GM23248 (cell line): ENCODE measurements at regions not wholly inside any gene's neighbourhood (a gene's known extent, or its start where the extent isn't known, plus 50 kb on each side); places are given as distances from the start of the nearest gene placed in this dataset.
A peak's percentile ranks its signal among the peaks of the same experiment; 100 is the strongest.

Source experiments
- DNase-seq: peaks from one replicate; pipeline ENCODE4 v3.0.0-alpha.2; 2015
- H2AFZ ChIP-seq: fragments of 200-600 bp; sonication (generic); 2 replicates; pipeline ENCODE4 v1.6.1; 2016; ENCODE audit warnings: antibody characterized with exemption
- H3F3A ChIP-seq: fragments of 200-600 bp; sonication (generic); 2 replicates; pipeline ENCODE4 v1.6.1; 2016; ENCODE audit warnings: mild to moderate bottlenecking, antibody characterized with exemption, mixed run types; ENCODE audit not compliant: insufficient read depth
- H3K27ac ChIP-seq: fragments of 200-600 bp; sonication (generic); 2 replicates; pipeline ENCODE4 v1.5.1; 2016; ENCODE audit warnings: mild to moderate bottlenecking
- H3K27me3 ChIP-seq: fragments of 200-600 bp; sonication (generic); replicated peaks from 2 replicates; pipeline ENCODE4 v1.6.1; 2016; ENCODE audit warnings: mild to moderate bottlenecking; ENCODE audit not compliant: insufficient read depth
- H3K36me3 ChIP-seq: fragments of 200-600 bp; sonication (generic); 2 replicates; pipeline ENCODE4 v1.6.1; 2016; ENCODE audit warnings: low read depth, mild to moderate bottlenecking
- H3K4me1 ChIP-seq: fragments of 200-600 bp; sonication (generic); 2 replicates; pipeline ENCODE4 v1.6.1; 2016; ENCODE audit warnings: mild to moderate bottlenecking; ENCODE audit not compliant: insufficient read depth
- H3K4me2 ChIP-seq: fragments of 200-600 bp; sonication (generic); one replicate; pipeline ENCODE4 v1.6.1; 2016; ENCODE audit warnings: mild to moderate bottlenecking; ENCODE audit not compliant: unreplicated experiment
- H3K4me3 ChIP-seq: fragments of 200-600 bp; sonication (generic); 2 replicates; pipeline ENCODE4 v1.5.1; 2016; ENCODE audit warnings: mild to moderate bottlenecking
- H3K79me2 ChIP-seq: fragments of 200-600 bp; sonication (generic); 2 replicates; pipeline ENCODE4 v1.6.1; 2016; ENCODE audit warnings: mild to moderate bottlenecking; ENCODE audit not compliant: insufficient read depth
- H3K9ac ChIP-seq: fragments of 200-600 bp; sonication (generic); 2 replicates; pipeline ENCODE4 v1.6.1; 2016; ENCODE audit warnings: mild to moderate bottlenecking
- H3K9me2 ChIP-seq: fragments of 200-600 bp; sonication (generic); 2 replicates; pipeline ENCODE4 v1.6.1; 2016; ENCODE audit warnings: mixed run types, mild to moderate bottlenecking, moderate library complexity; ENCODE audit not compliant: insufficient read depth
- H3K9me3 ChIP-seq: fragments of 200-600 bp; sonication (generic); one replicate; pipeline ENCODE4 v1.6.1; 2017; ENCODE audit warnings: low read depth
- H4K20me1 ChIP-seq: fragments of 200-600 bp; sonication (generic); 2 replicates; pipeline ENCODE4 v1.6.0; 2016; ENCODE audit not compliant: insufficient read depth
- EZH2 ChIP-seq: fragments of 200-600 bp; sonication (generic); IDR thresholded peaks from 2 replicates; pipeline ENCODE4 v1.6.1; 2018; ENCODE audit warnings: antibody characterized with exemption, mild to moderate bottlenecking; ENCODE audit not compliant: insufficient read depth, poor library complexity, severe bottlenecking
- EZH2phosphoT487 ChIP-seq: fragments of 200-600 bp; sonication (generic); IDR thresholded peaks from 2 replicates; pipeline ENCODE4 v1.6.1; 2018; ENCODE audit warnings: antibody characterized with exemption, moderate library complexity, mild to moderate bottlenecking, low read depth; ENCODE audit not compliant: insufficient read depth
- WGBS, 2 experiments: methylation state at CpG; one replicate each; pipeline ENCODE4 v1.1.6; 2015 to 2017; ENCODE audit warnings: low lambda C conversion rate in 2 of 2, low coverage in 1 of 2; ENCODE audit errors: missing lambda C conversion rate in 2 of 2; 5-methylcytosine and 5-hydroxymethylcytosine counted together
- in situ Hi-C: fragments of 300-500 bp; cut with MboI; formaldehyde crosslinking; loops from 2 replicates; pipeline ENCODE4 v1.15.0; 2020

- no peak overlapping the region for H3K27ac ChIP-seq
- no peak for TF ChIP-seq EZH2
- no peak for TF ChIP-seq EZH2phosphoT487
These were observed 467.5 kb upstream of the CT83 start for GRCh38 chrX:116930311-116930710.

GRCh38 chrX:116897526-116897925, 434.8 kb upstream of the CT83 start:
- Histone ChIP-seq H3K27ac (no peak overlapping the region), H3K4me2 (no peak overlapping the region), H3K27me3 (no peaks in the 10 kb centered on the region), H3K9me2 (no peaks in the 10 kb centered on the region), H4K20me1 (no peaks in the 10 kb centered on the region), H3K9me3 (no peaks in the 10 kb centered on the region), H3F3A (no peaks in the 10 kb centered on the region), H3K4me1 (no peaks in the 10 kb centered on the region), H3K4me3 (no peak overlapping the region), H3K79me2 (no peaks in the 10 kb centered on the region), H3K36me3 (no peaks in the 10 kb centered on the region), H2AFZ (no peak overlapping the region), H3K9ac (no peak overlapping the region)
- in situ Hi-C loops, result no loop called here
- TF ChIP-seq EZH2phosphoT487 (no peak), EZH2 (no peak)
- no peak for DNase-seq

More at GRCh38 chrX:116930311-116930710, 467.5 kb upstream of the CT83 start:
- no peaks in the 10 kb centered on the region for H4K20me1 ChIP-seq
- no peaks in the 10 kb centered on the region for H3K79me2 ChIP-seq
- no peak overlapping the region for H3K4me2 ChIP-seq
- no peaks in the 10 kb centered on the region for H3K27me3 ChIP-seq
- in situ Hi-C loops, result no loop called here
- no peaks in the 10 kb centered on the region for H3K4me1 ChIP-seq
- DNase-seq, result no peak
- H3K9me3 ChIP-seq, result no peaks in the 10 kb centered on the region
- WGBS, 2 experiments, result 3 to 12% methylated on average over 3 to 6 of the region's 6 CpGs
- no peak overlapping the region for H3K9ac ChIP-seq
- H3K36me3 ChIP-seq, result no peaks in the 10 kb centered on the region
- no peak overlapping the region for H2AFZ ChIP-seq
- no peaks in the 10 kb centered on the region for H3K9me2 ChIP-seq
- H3F3A ChIP-seq, result no peaks in the 10 kb centered on the region
- H3K4me3 ChIP-seq, result no peak overlapping the region

- H3F3A ChIP-seq, result no peaks in the 10 kb centered on the region
- 36% methylated on average over 1 of the region's 1 CpG; no CpG with 5 or more reads in 1 of the 2 experiments for WGBS, 2 experiments
- no peaks in the 10 kb centered on the region for H3K4me1 ChIP-seq
- H3K4me3 ChIP-seq, result no peak overlapping the region
- no peak overlapping the region for H3K4me2 ChIP-seq
- no peaks in the 10 kb centered on the region for H3K9me3 ChIP-seq
- in situ Hi-C loops, result no loop called here
- no peak overlapping the region for H3K9ac ChIP-seq
- no peak overlapping the region for H2AFZ ChIP-seq
- TF ChIP-seq EZH2phosphoT487, result no peak
- TF ChIP-seq EZH2, result no peak
- H3K36me3 ChIP-seq, result no peaks in the 10 kb centered on the region
- no peaks in the 10 kb centered on the region for H3K79me2 ChIP-seq
- DNase-seq, result no peak
- H4K20me1 ChIP-seq, result no peaks in the 10 kb centered on the region
- H3K9me2 ChIP-seq, result no peaks in the 10 kb centered on the region
- H3K27ac ChIP-seq, result no peak overlapping the region
- H3K27me3 ChIP-seq, result no peaks in the 10 kb centered on the region
These were observed 419.2 kb upstream of the CT83 start for GRCh38 chrX:116881961-116882360.

GRCh38 chrX:116873671-116874070, 410.9 kb upstream of the CT83 start:
- peak overlapping the region; percentile 81 for H3K4me2 ChIP-seq
- in situ Hi-C loops, result no loop called here
- 1 to 3% methylated on average over 3 of the region's 3 CpGs for WGBS, 2 experiments

GRCh38 chrX:116872931-116873330, 410.2 kb upstream of the CT83 start:
- Histone ChIP-seq H2AFZ (peak overlapping the region; percentile 73; the same call in 1 of the 2 replicates), H3K27ac (peak overlapping the region; percentile 97), H3K27me3 (no peaks in the 10 kb centered on the region), H3K4me1 (peaks cover 24% of the 10 kb centered on the region), H3K36me3 (no peaks in the 10 kb centered on the region), H3K4me3 (peak overlapping the region; percentile 51; the same call in 1 of the 2 replicates), H3K9me2 (no peaks in the 10 kb centered on the region), H4K20me1 (no peaks in the 10 kb centered on the region), H3K9me3 (no peaks in the 10 kb centered on the region), H3F3A (peaks cover 13% of the 10 kb centered on the region), H3K79me2 (no peaks in the 10 kb centered on the region), H3K9ac (peak overlapping the region; percentile 75), H3K4me2 (peak overlapping the region; percentile 81)
- 0% methylated on average over 1 of the region's 1 CpG for WGBS, 2 experiments
- TF ChIP-seq EZH2, result no peak
- no peak for TF ChIP-seq EZH2phosphoT487
- in situ Hi-C loops, result no loop called here
- DNase-seq, result peak; percentile 51

More at GRCh38 chrX:116873671-116874070, 410.9 kb upstream of the CT83 start:
- Histone ChIP-seq H3K9ac (peak overlapping the region; percentile 75), H3K9me2 (no peaks in the 10 kb centered on the region), H4K20me1 (no peaks in the 10 kb centered on the region), H3K27me3 (no peaks in the 10 kb centered on the region), H3K4me3 (peak overlapping the region; percentile 51; the same call in 1 of the 2 replicates), H3K36me3 (no peaks in the 10 kb centered on the region), H2AFZ (peak overlapping the region; percentile 73), H3K79me2 (no peaks in the 10 kb centered on the region), H3K27ac (peak overlapping the region; percentile 97), H3K4me1 (peaks cover 24% of the 10 kb centered on the region), H3K9me3 (no peaks in the 10 kb centered on the region), H3F3A (peaks cover 13% of the 10 kb centered on the region)
- TF ChIP-seq EZH2phosphoT487 (no peak), EZH2 (no peak)
- DNase-seq, result peak; percentile 82
